ENCODE measurements at regions not wholly inside any gene's neighbourhood (a gene's known extent, or its start where the extent isn't known, plus 50 kb on each side); places are given as distances from the start of the nearest gene placed in this dataset.

DNA sequence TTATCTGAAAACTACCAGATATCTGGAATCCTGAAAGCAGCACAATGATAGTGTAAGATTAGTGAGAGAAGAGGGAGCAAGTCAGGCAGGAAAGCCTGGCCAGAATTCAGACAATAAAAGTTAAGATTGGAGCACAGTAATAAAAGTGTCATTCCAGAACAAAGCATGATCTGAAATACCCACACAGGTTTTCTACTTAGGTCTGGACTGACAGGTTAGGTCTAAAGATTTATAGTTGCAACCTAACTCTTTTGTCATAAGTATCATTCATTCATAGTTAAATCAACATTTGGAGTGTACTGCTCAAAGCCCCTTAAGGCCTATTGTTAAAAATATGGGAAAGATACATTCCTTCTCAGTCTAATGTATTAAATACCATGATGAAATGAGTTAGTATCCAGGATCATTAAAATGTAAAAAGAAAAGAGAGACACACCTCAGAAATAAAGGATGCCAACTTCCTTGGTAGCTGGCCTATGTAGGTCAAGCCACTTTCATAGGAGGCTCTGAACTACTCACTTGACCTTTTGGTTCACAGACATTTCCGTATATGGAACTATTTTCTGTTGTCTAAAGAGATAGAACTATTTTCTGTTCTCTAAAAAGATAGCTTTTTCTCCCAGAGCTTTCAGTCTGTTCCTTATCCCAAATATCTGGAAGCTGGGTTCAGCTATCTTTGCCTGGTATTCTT lies 105.2 kb downstream of the FAS start:
- Histone ChIP-seq H3K4me3 (ENCODE audit: control insufficient read depth in 2 of 3, extremely low read depth in 1 of 3, insufficient read depth in 2 of 3, low read depth in 1 of 3, low read length in 3 of 3) (no peak overlapping the region), H3K27ac (ENCODE audit: control insufficient read depth, insufficient read depth, low read length) (no peak overlapping the region), H3K27me3 (ENCODE audit: control insufficient read depth, extremely low read depth, insufficient read depth, low read length) (no peaks in the 10 kb centered on the region), H3K79me2 (ENCODE audit: control insufficient read depth, insufficient read depth, low read length) (no peaks in the 10 kb centered on the region), H3K4me2 (ENCODE audit: control insufficient read depth, extremely low read depth, insufficient read depth, low read depth, low read length) (no peak overlapping the region), H3K9me3 (ENCODE audit: control insufficient read depth, low read depth, low read length) (no peaks in the 10 kb centered on the region), H3K9me1 (ENCODE audit: control insufficient read depth, extremely low read depth, insufficient read depth, low read length) (no peaks in the 10 kb centered on the region), H4K20me1 (ENCODE audit: control insufficient read depth, extremely low read depth, insufficient read depth, low read length) (no peaks in the 10 kb centered on the region), H3K36me3 (ENCODE audit: control insufficient read depth in 2 of 2, extremely low read depth in 1 of 2, insufficient read depth in 2 of 2, low read length in 2 of 2) (no peaks in the 10 kb centered on the region), H3K9ac (ENCODE audit: control insufficient read depth, extremely low read depth, insufficient read depth, low read length) (no peak overlapping the region), H2AFZ (ENCODE audit: control insufficient read depth, low read length) (no peak overlapping the region), H3K4me1 (ENCODE audit: control insufficient read depth, extremely low read depth, insufficient read depth, low read length) (no peaks in the 10 kb centered on the region)
- TF ChIP-seq CTCF (optimal IDR thresholded peaks at IDR 0.05 in 1 of 3, IDR thresholded peaks at IDR 0.05 in 1 of 3, conservative IDR thresholded peaks at IDR 0.05 in 1 of 3; ENCODE audit: extremely low read depth in 1 of 3, insufficient read depth in 2 of 3, low read length in 3 of 3) (no peak), EZH2 (IDR thresholded peaks at IDR 0.05; ENCODE audit: low read length) (no peak)
- FAIRE-seq (no peak), DNase-seq (ENCODE audit: low read depth, low spot score) (no peak)
- dilution Hi-C loops (cut with MboI; ENCODE audit: extremely low pct_ligation_motif_present, low sequenced_read_pairs) = no loop called here

GRCh38 chr10:89093728-89094127 lies 103.1 kb downstream of the FAS start:
- H3K4me2 ChIP-seq (ENCODE audit: control insufficient read depth, extremely low read depth, insufficient read depth, low read depth, low read length) = no peak overlapping the region
- no peaks in the 10 kb centered on the region for H3K27me3 ChIP-seq (ENCODE audit: control insufficient read depth, extremely low read depth, insufficient read depth, low read length)
- no peak for FAIRE-seq

More at GRCh38 chr10:89093728-89094127, 103.1 kb downstream of the FAS start:
- no peaks in the 10 kb centered on the region for H3K9me3 ChIP-seq (ENCODE audit: control insufficient read depth, low read depth, low read length)
- no peak overlapping the region for H3K27ac ChIP-seq (ENCODE audit: control insufficient read depth, insufficient read depth, low read length)
- no peaks in the 10 kb centered on the region for H3K79me2 ChIP-seq (ENCODE audit: control insufficient read depth, insufficient read depth, low read length)
- H3K9ac ChIP-seq (ENCODE audit: control insufficient read depth, extremely low read depth, insufficient read depth, low read length) = no peak overlapping the region
- H3K36me3 ChIP-seq (ENCODE audit: control insufficient read depth in 2 of 2, extremely low read depth in 1 of 2, insufficient read depth in 2 of 2, low read length in 2 of 2) = no peaks in the 10 kb centered on the region
- H3K9me1 ChIP-seq (ENCODE audit: control insufficient read depth, extremely low read depth, insufficient read depth, low read length) = no peaks in the 10 kb centered on the region
- no peak overlapping the region for H3K4me3 ChIP-seq (ENCODE audit: control insufficient read depth in 2 of 3, extremely low read depth in 1 of 3, insufficient read depth in 2 of 3, low read depth in 1 of 3, low read length in 3 of 3)
- dilution Hi-C loops (cut with MboI; ENCODE audit: extremely low pct_ligation_motif_present, low sequenced_read_pairs) = no loop called here
- no peak overlapping the region for H2AFZ ChIP-seq (ENCODE audit: control insufficient read depth, low read length)
- no peaks in the 10 kb centered on the region for H4K20me1 ChIP-seq (ENCODE audit: control insufficient read depth, extremely low read depth, insufficient read depth, low read length)
- DNase-seq (ENCODE audit: low read depth, low spot score) = no peak
- TF ChIP-seq CTCF (optimal IDR thresholded peaks at IDR 0.05 in 1 of 3, IDR thresholded peaks at IDR 0.05 in 1 of 3, conservative IDR thresholded peaks at IDR 0.05 in 1 of 3; ENCODE audit: extremely low read depth in 1 of 3, insufficient read depth in 2 of 3, low read length in 3 of 3) (no peak), EZH2 (IDR thresholded peaks at IDR 0.05; ENCODE audit: low read length) (no peak)
- H3K4me1 ChIP-seq (ENCODE audit: control insufficient read depth, extremely low read depth, insufficient read depth, low read length) = no peaks in the 10 kb centered on the region
